Right lobe of liver (tissue), 4 donors: ENCODE measurements at regions not wholly inside any gene's neighbourhood (a gene's known extent, or its start where the extent isn't known, plus 50 kb on each side); places are given as distances from the start of the nearest gene placed in this dataset.
"Not testable (repeated sequence)": the region's sequence is repeated elsewhere in the genome, so short reads cannot be mapped to it uniquely, and the experiment has no call there.

Experiments
- POLR2A ChIP-seq: fragments of 450-650 bp; IDR thresholded peaks from one replicate; pipeline ENCODE4 v1.6.1; 2017; ENCODE audit warnings: antibody characterized with exemption, mild to moderate bottlenecking
- TF ChIP-seq, protein P1 (sequence below), 4 donors: fragments of 200-600 bp in 3 of 4; fragments of 450-650 bp in 1 of 4; IDR thresholded peaks; one replicate each; pipeline versions ENCODE4 v1.5.1 to v1.8.0; 2016 to 2022; ENCODE audit warnings: antibody characterized with exemption in 4 of 4, mild to moderate bottlenecking in 2 of 4
- donor health status: DM: no; HTN: no; CAD: no.
- donor health status: DM: no; HTN: no; CAD: no.
- donor health status: DM: no; HTN: yes; CAD: no.

- TF ChIP-seq, protein P1, sequence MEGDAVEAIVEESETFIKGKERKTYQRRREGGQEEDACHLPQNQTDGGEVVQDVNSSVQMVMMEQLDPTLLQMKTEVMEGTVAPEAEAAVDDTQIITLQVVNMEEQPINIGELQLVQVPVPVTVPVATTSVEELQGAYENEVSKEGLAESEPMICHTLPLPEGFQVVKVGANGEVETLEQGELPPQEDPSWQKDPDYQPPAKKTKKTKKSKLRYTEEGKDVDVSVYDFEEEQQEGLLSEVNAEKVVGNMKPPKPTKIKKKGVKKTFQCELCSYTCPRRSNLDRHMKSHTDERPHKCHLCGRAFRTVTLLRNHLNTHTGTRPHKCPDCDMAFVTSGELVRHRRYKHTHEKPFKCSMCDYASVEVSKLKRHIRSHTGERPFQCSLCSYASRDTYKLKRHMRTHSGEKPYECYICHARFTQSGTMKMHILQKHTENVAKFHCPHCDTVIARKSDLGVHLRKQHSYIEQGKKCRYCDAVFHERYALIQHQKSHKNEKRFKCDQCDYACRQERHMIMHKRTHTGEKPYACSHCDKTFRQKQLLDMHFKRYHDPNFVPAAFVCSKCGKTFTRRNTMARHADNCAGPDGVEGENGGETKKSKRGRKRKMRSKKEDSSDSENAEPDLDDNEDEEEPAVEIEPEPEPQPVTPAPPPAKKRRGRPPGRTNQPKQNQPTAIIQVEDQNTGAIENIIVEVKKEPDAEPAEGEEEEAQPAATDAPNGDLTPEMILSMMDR (IDR thresholded peaks at IDR 0.05) = not testable (repeated sequence)
- not testable (repeated sequence) for TF ChIP-seq POLR2A
Observed at GRCh38 chr4:160746585-160746984, 1417.2 kb downstream of the FSTL5 start.
